ENCODE measurements at regions not wholly inside any gene's neighbourhood (a gene's known extent, or its start where the extent isn't known, plus 50 kb on each side); places are given as distances from the start of the nearest gene placed in this dataset.

GRCh38 chr2:188795762-188796161 lies 178.4 kb upstream of the COL3A1 start:
- Histone ChIP-seq H2AFZ (ENCODE audit: insufficient read depth, low read depth, low read length, poor library complexity, severe bottlenecking) (no peak overlapping the region), H3K36me3 (replicated peaks in 1 of 2; ENCODE audit: control insufficient read depth in 1 of 2, insufficient read depth in 2 of 2, low read length in 2 of 2) (no peaks in the 10 kb centered on the region), H4K20me1 (ENCODE audit: insufficient read depth, low read length) (no peaks in the 10 kb centered on the region), H3K4me3 (replicated peaks in 1 of 3; ENCODE audit: low read depth in 2 of 3, low read length in 3 of 3) (no peak overlapping the region), H3K27ac (ENCODE audit: low read depth in 1 of 2, low read length in 2 of 2) (no peak overlapping the region), H3K27me3 (ENCODE audit: control insufficient read depth in 2 of 2, insufficient read depth in 2 of 2, low read length in 2 of 2) (no peaks in the 10 kb centered on the region), H3K4me1 (ENCODE audit: control insufficient read depth in 1 of 2, insufficient read depth in 2 of 2, low read length in 2 of 2) (no peaks in the 10 kb centered on the region), H3K79me2 (ENCODE audit: insufficient read depth, low read length) (no peaks in the 10 kb centered on the region), H3K4me2 (replicated peaks; ENCODE audit: extremely low read depth, low read length, poor library complexity, severe bottlenecking) (no peak overlapping the region), H3K9me3 (replicated peaks in 1 of 2; ENCODE audit: control insufficient read depth in 1 of 2, insufficient read depth in 1 of 2, low read length in 2 of 2) (peaks cover 0 to 6% of the 10 kb centered on the region in 2 donors), H3K9ac (ENCODE audit: insufficient read depth, low read length, poor library complexity, severe bottlenecking) (no peak overlapping the region)
- Mint-ChIP-seq H3K27ac (no peak overlapping the region), H3K4me1 (no peaks in the 10 kb centered on the region), H3K27me3 (ENCODE audit: low read depth in 3 of 3) (no peaks in the 10 kb centered on the region), H3K4me3 (no peak overlapping the region), H3K36me3 (no peaks in the 10 kb centered on the region), H3K9me3 (peaks cover 0 to 17% (median 3%) of the 10 kb centered on the region in 7 donors)
- no peak for TF ChIP-seq CTCF (IDR thresholded peaks at IDR 0.05)
- DNase-seq: no peak
- intact Hi-C loops (cut with micrococcal nuclease): no loop called here

GRCh38 chr2:188797371-188797770 lies 176.8 kb upstream of the COL3A1 start:
- Mint-ChIP-seq H3K36me3 (no peaks in the 10 kb centered on the region), H3K27me3 (ENCODE audit: low read depth in 3 of 3) (no peaks in the 10 kb centered on the region), H3K4me3 (no peak overlapping the region), H3K4me1 (no peaks in the 10 kb centered on the region), H3K9me3 (peaks cover 0 to 20% (median 5%) of the 10 kb centered on the region in 7 donors), H3K27ac (no peak overlapping the region)
- Histone ChIP-seq H3K27ac (ENCODE audit: low read depth in 1 of 2, low read length in 2 of 2) (no peak overlapping the region), H2AFZ (ENCODE audit: insufficient read depth, low read depth, low read length, poor library complexity, severe bottlenecking) (no peak overlapping the region), H3K4me2 (replicated peaks; ENCODE audit: extremely low read depth, low read length, poor library complexity, severe bottlenecking) (no peak overlapping the region), H4K20me1 (ENCODE audit: insufficient read depth, low read length) (no peaks in the 10 kb centered on the region), H3K36me3 (replicated peaks in 1 of 2; ENCODE audit: control insufficient read depth in 1 of 2, insufficient read depth in 2 of 2, low read length in 2 of 2) (no peaks in the 10 kb centered on the region), H3K79me2 (ENCODE audit: insufficient read depth, low read length) (no peaks in the 10 kb centered on the region), H3K9ac (ENCODE audit: insufficient read depth, low read length, poor library complexity, severe bottlenecking) (no peak overlapping the region), H3K4me3 (replicated peaks in 1 of 3; ENCODE audit: low read depth in 2 of 3, low read length in 3 of 3) (no peak overlapping the region), H3K27me3 (ENCODE audit: control insufficient read depth in 2 of 2, insufficient read depth in 2 of 2, low read length in 2 of 2) (no peaks in the 10 kb centered on the region), H3K9me3 (replicated peaks in 1 of 2; ENCODE audit: control insufficient read depth in 1 of 2, insufficient read depth in 1 of 2, low read length in 2 of 2) (peaks cover 0 to 6% of the 10 kb centered on the region in 2 donors), H3K4me1 (ENCODE audit: control insufficient read depth in 1 of 2, insufficient read depth in 2 of 2, low read length in 2 of 2) (no peaks in the 10 kb centered on the region)
- TF ChIP-seq CTCF (IDR thresholded peaks at IDR 0.05): no peak
- no peak for DNase-seq
- no CpG with 5 or more reads among the region's 4 CpGs for WGBS (ENCODE audit: insufficient coverage)
- intact Hi-C loops (cut with micrococcal nuclease): no loop called here

Measured in CD14-positive monocyte (primary cell).